GM19438 (cell line): ENCODE measurements at regions not wholly inside any gene's neighbourhood (a gene's known extent, or its start where the extent isn't known, plus 50 kb on each side); places are given as distances from the start of the nearest gene placed in this dataset.
"Not testable (repeated sequence)": the region's sequence is repeated elsewhere in the genome, so short reads cannot be mapped to it uniquely, and the experiment has no call there.

Source experiments
- ATAC-seq: cut with Tn5 transposase; IDR thresholded peaks from one replicate; pipeline ENCODE4 v1.9.1; 2021; ENCODE audit warnings: low read depth; ENCODE audit not compliant: unreplicated experiment

- ATAC-seq = peak; percentile 93
Observed at GRCh38 chr12:116687888-116688287, 50.0 kb downstream of the SPRING1 start.

GRCh38 chr12:116684891-116685290 is 53.0 kb downstream of the SPRING1 start:
- ATAC-seq = no peak

- ATAC-seq = no peak
Observed at GRCh38 chr12:116677202-116677661, 60.6 kb downstream of the SPRING1 start.

DNA sequence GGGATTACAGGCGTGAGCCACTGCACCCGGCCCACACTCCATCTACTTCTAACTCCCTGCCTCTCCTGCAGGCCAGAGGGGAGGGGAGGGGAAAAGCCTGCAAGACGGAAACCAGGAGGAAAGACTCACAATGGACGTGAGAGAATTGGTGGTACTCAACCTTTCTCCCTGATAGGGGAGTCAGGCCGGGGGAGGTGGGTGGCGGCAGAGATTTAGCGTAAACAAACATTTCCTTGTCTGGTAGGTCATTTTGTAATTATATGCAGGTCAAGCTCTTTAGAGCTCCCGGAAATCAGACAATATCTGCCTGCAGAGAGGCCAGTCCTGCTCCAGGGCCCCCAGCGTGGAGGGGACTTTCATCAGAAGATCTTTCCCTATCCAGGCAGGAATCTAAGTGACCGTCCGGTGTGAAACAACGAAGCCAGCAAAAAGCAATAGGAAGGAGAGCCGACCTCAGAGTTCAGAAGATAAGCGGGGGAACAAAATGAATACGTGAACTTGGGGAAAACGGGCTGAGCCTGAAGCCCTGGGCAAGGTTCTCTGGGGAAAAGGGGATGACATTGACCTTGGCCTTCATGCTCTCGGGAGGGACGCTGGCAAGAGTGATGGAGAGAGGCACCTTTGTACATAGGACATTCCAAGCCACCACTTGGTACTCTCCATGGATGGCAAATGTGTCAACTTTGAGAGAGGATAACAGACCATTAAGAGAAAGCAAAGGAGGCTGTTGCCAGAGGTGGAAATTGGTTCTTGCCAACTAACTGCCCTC is 62.3 kb downstream of the SPRING1 start:
- ATAC-seq = no peak

GRCh38 chr12:116674643-116675183 is 63.2 kb downstream of the SPRING1 start:
- no peak for ATAC-seq

DNA sequence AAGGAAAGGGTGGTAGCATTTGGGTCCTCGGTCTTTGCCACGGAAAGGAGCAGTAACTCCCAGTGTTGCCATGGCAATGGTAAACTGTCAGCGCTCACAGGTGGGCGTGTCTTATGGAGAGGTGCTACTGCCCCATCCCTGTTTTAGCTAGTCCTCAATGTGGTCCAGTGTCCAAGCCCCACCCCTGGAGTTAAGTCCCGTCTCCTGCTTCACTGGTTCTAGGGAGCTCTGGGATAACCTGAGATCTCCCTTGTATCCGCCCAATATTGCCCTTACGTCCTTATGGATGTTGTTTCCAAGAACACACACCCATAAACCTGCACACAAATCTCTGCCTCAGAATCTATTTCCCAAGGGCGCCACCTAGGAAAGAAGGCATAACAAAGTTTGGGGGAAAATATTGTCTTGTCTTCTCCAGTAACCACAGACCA is 64.2 kb downstream of the SPRING1 start:
- no peak for ATAC-seq

DNA sequence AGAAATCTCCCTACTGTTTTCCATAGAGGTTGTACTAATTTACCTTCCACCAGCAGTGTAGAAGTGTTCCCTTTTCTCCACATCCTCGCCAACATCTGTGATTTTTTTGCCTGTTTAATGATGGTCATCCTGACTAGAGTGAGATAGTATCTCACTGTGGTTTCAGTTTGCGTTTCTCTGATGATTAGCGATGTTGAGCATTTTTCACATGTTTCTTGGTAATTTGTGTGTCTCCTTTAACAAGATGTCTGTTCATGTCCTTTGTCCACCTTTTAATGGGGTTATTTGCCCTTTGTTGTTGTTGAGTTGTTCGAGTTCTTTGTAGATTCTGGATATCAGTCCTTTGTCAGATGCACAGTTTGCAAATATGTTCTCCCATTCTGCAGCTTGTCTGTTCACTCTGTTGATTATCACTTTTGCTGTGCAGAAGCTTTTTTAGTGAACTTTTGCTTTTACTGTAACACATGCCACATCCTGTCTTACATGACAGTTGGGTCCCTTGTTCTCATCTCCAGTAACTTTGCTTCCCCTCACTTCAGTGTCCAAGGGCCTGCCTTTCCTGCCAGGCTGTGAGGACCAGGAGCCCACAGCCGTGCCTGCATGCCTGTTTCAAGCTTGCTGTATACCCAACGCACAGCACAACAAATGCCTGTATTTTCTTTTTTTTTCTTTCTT is 64.9 kb downstream of the SPRING1 start:
- peak; percentile 73 for ATAC-seq

GRCh38 chr12:116672010-116672409 is 65.9 kb downstream of the SPRING1 start:
- no peak for ATAC-seq

DNA sequence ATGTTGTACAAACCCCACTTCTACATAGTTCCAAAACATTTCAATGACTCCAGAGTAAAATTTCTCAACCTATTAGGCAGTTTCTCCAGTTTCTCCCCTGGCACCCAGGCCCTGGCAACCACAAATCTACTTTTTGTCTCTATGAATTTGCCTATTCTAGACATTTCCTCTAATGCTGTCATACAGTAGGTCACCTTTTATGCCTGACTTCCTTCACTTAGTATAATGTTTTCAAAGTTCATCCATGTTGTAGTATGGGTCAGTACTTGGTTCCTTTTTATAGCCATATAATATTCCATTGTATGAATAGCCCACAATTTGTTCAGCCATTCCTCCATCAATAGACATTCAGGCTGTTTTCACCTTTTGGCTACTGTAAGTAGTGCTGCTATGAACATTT is 67.0 kb downstream of the SPRING1 start:
- no peak for ATAC-seq

DNA sequence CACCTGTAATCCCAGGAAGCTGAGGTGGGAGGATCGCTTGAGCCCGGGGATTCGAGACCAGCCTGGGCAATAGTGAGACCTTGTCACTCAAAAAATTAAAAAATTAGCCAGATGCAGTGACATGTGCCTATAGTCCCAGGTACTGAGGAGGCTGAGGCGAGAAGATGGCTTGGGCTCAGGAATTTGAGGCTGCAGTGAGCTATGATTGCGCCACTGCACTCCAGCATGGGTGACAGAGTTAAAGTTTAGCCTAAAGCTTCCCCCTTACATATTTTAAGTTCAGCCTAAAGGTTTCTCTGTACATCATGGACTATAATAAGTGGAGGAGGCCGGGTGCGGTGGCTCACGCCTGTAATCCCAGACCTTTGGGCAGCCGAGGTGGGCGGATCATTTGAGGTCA is 70.1 kb downstream of the SPRING1 start:
- no peak for ATAC-seq

GRCh38 chr12:116666829-116667228 is 71.0 kb downstream of the SPRING1 start:
- ATAC-seq = not testable (repeated sequence)

DNA sequence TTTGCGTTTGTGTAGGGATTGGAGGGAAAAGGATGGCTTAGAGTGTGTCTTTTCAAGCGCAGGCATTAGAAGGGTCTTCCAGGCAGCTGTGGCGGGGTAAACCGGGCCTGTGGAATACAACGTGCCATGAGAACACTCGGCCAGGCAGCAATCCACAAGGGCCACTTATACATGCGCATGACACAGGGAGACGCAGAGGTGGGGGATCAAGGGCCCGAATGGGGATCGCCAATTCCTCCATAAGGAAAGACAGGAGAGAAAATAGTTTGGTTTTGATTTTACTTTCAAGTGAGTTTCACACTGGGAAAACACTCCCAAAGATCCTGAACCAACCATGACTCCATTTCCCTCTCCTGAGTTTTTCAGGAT is 71.6 kb downstream of the SPRING1 start:
- ATAC-seq = no peak

DNA sequence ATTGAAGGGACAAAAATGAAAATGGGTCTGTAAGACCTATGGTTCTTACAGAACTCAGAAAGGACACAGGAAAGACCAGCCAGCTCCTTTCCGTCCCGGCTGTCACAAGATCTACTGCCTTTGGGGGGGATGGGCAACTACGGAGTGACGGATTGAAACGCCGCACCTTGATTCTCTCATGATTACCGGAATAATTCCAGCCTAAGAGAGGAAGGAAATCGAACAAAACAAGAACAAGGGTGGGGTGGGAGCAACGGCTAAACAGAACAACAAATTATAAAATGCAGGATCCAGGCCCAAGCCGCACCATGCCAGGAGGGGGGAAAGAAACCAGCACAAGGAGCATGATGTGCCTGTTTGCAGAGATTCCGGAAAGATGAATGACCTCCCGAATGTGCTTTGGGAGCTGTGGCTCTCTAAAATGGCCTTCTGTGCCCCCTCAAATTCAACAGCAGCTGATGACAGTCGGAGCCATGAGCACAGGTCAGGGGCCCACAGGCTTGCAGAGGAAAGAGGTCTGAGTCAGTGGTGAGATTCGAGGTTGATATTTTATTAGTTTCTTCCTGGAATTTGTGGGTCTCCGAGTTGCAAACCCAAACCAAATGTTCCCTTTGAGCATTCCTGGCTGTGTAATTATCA is 72.1 kb downstream of the SPRING1 start:
- ATAC-seq = no peak

- ATAC-seq = no peak
Observed at GRCh38 chr12:116664085-116664484, 73.8 kb downstream of the SPRING1 start.

DNA sequence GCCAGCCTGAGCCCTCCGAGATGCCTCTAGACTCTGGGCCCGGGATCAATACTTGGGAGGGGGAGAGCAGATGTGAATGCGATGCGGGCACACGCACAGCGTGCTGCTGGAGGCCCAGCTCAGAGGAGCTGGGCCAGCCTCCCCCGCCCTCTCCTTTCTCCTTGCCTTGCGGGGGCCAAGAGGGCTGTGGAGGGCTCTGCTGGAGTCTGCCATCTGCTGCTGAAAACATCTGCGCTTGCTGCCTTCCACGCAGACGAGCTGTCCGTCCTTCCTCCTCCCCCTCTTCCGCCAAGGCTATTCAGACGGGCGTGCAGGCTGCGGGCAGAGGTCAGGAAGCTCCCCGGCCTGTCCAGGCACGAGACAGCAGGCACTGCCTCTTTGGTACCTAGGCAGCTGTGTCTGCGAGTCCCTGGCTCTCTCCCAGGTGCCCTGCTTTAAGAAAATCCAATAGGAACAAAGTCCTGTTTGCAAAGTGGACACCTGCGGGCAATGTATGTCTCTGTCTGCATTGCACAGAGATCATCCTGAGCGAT is 75.2 kb downstream of the SPRING1 start:
- ATAC-seq = no peak

- no peak for ATAC-seq
Observed at GRCh38 chr12:116661341-116661740, 76.5 kb downstream of the SPRING1 start.

GRCh38 chr12:116660740-116661139 is 77.1 kb downstream of the SPRING1 start:
- not testable (repeated sequence) for ATAC-seq

DNA sequence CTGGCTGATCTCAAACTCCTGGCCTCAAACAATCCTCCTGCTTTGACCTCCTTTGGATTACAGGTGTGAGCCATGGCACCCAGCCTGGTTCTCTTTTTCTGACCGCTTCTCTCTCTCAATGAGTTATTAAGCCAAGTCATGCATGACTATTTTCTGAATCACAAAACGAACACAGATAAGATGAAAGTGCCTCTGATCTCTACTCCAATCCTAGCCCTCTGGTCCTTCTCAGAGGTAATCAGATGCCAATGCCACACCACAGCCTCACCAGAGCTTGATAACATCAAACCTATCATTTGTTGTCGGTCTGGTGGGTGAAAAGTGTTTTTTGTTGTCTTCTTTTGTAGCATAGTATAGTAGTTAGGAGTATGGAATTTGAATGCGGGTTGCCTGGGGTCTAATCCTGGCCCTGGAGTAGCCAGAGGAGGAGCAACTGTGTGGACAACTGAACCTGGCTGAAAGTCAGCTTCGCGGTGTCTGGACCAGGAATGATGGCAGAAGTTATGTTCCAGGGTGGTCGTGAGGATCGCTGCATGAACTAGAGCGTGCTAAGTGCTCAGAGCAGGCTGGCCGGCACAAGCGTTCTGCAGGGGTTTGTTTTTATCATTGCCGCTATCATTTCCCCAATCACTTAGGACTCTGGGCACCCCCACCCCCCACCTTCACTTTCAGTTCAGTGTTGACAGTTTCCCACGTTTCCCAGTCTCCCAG is 77.9 kb downstream of the SPRING1 start:
- no peak for ATAC-seq

- ATAC-seq = no peak
Observed at GRCh38 chr12:116657921-116658495, 79.9 kb downstream of the SPRING1 start.

DNA sequence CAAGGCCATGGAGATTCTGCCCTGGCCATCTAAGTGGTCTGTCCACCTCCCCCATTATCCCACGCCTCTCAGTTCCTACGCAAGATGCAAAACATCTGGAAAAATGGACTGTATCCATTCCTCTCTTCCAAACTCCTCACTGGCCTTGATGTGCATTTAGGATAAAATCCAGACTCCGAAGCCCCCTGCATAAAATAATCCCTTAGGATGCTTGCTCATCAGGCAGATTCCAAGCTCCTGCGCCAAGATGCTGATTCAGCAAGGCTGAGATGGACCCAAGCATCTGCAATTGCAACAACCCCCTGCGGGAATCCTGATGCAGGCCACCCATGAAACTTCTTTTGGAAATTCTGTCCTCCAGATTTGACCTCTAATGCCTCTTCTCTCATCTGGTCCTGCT is 81.6 kb downstream of the SPRING1 start:
- ATAC-seq = no peak
